ENCODE measurements at regions not wholly inside any gene's neighbourhood (a gene's known extent, or its start where the extent isn't known, plus 50 kb on each side); places are given as distances from the start of the nearest gene placed in this dataset.

DNA sequence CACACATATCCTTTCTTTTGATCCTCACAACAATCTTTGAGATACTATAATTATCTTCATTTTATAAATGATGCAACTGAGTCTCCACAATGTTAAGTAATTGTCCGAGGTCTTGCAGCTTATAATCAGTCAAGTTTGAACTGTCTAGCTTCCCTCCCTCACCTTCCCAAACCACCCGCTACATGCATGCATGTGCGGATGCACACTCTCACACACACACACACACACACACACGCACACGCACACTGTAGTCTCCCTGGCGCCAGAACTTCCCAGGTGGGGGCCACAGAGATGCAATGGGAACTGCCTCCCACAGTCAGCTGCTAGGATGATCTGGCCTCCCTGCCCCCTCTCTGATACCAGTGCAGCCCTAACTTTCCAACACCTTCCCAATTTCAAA is 501.3 kb downstream of the BUD13 start:
- Histone ChIP-seq H3K4me2 (ENCODE audit: low read length) (no peak overlapping the region), H3K79me2 (ENCODE audit: low read length) (no peaks in the 10 kb centered on the region), H3K4me1 (ENCODE audit: low read length) (no peaks in the 10 kb centered on the region), H3K36me3 (replicated peaks; ENCODE audit: low read depth, low read length) (no peaks in the 10 kb centered on the region), H3K9me3 (ENCODE audit: insufficient read depth, low read length) (no peaks in the 10 kb centered on the region), H3K4me3 (ENCODE audit: low read length) (no peak overlapping the region), H2AFZ (ENCODE audit: low read depth, low read length) (no peak overlapping the region), H3K27me3 (ENCODE audit: low read depth, low read length) (peaks cover 9% of the 10 kb centered on the region; the same call in 1 of the 2 replicates), H4K20me1 (ENCODE audit: insufficient read depth, low read length) (no peaks in the 10 kb centered on the region), H3K27ac (ENCODE audit: low read length) (no peak overlapping the region), H3K9ac (ENCODE audit: low read length) (no peak overlapping the region)
- TF ChIP-seq EZH2phosphoT487 (IDR thresholded peaks at IDR 0.05; ENCODE audit: low read depth) = no peak
- TF ChIP-seq, protein P1, sequence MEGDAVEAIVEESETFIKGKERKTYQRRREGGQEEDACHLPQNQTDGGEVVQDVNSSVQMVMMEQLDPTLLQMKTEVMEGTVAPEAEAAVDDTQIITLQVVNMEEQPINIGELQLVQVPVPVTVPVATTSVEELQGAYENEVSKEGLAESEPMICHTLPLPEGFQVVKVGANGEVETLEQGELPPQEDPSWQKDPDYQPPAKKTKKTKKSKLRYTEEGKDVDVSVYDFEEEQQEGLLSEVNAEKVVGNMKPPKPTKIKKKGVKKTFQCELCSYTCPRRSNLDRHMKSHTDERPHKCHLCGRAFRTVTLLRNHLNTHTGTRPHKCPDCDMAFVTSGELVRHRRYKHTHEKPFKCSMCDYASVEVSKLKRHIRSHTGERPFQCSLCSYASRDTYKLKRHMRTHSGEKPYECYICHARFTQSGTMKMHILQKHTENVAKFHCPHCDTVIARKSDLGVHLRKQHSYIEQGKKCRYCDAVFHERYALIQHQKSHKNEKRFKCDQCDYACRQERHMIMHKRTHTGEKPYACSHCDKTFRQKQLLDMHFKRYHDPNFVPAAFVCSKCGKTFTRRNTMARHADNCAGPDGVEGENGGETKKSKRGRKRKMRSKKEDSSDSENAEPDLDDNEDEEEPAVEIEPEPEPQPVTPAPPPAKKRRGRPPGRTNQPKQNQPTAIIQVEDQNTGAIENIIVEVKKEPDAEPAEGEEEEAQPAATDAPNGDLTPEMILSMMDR (IDR thresholded peaks at IDR 0.05; ENCODE audit: low read depth, low read length) = no peak

DNA sequence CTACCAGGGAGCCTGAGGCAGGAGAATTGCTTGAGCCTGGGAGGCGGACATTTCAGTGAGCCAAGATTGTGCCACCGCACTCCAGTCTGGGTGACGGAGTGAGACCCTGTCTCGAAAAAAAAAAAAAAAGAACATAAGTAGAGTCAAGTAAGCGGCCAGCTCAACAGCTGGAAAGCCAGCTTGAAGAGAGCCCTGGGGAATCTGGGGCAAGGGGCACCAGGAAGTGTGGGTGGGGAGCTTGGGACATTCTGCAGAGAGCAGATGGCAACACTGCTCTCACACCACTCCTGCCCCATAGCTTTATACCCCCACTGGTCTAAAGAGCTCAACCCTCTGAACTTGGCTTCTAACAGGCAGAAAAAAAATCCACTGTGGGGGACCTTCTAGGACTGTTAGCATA is 505.6 kb downstream of the BUD13 start:
- Histone ChIP-seq H3K36me3 (replicated peaks; ENCODE audit: low read depth, low read length) (no peaks in the 10 kb centered on the region), H3K4me1 (ENCODE audit: low read length) (no peaks in the 10 kb centered on the region), H3K79me2 (ENCODE audit: low read length) (no peaks in the 10 kb centered on the region), H3K4me3 (ENCODE audit: low read length) (no peak overlapping the region), H2AFZ (ENCODE audit: low read depth, low read length) (no peak overlapping the region), H4K20me1 (ENCODE audit: insufficient read depth, low read length) (no peaks in the 10 kb centered on the region), H3K9ac (ENCODE audit: low read length) (no peak overlapping the region), H3K27ac (ENCODE audit: low read length) (no peak overlapping the region), H3K27me3 (ENCODE audit: low read depth, low read length) (peaks cover 45% of the 10 kb centered on the region), H3K9me3 (ENCODE audit: insufficient read depth, low read length) (no peaks in the 10 kb centered on the region), H3K4me2 (ENCODE audit: low read length) (no peak overlapping the region)
- no peak for TF ChIP-seq EZH2phosphoT487 (IDR thresholded peaks at IDR 0.05; ENCODE audit: low read depth)
- TF ChIP-seq, protein P1 (IDR thresholded peaks at IDR 0.05; ENCODE audit: low read depth, low read length) = no peak

DNA sequence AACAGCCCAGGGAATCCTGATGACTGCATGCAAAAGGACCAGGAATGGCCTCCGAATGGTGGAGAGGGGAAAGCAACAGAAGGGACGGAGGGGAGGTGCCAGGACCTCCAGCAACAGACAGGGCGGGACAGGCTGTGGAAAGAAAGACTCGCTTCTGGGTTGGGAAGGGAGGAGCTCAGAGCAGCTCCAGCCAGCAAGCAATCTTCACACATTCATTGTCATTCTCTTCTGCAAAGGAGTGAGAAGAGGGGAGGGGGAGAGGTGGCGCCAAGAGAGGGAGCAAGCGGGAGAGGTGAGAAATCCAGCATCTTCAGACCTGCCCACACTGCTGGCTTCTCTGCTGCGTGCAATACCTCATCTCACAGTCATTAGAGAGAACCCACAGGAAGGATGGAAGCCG is 509.0 kb downstream of the BUD13 start:
- Histone ChIP-seq H3K9ac (ENCODE audit: low read length) (no peak overlapping the region), H4K20me1 (ENCODE audit: insufficient read depth, low read length) (no peaks in the 10 kb centered on the region)

DNA sequence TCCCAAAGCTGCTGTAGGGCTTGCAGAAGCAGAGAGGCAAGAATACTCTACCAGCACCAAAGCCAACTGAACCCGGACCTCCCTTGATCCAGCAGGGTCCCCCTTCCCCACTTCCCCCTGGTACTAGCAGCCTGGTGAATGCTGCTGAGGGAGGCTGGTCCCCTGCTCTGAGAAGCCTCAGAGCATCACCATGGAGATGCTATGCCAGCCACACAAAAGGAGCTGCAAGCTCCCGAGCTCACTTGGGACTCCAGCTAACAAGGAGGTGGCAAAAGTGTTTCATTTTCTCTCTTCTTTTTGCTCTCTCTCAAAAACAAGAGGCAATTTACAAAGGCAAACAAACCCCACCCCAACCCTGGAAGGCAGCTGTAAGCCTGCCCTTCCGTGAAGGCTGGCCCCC is 509.8 kb downstream of the BUD13 start:
- Histone ChIP-seq H3K27me3 (ENCODE audit: low read depth, low read length) (peaks cover 52% of the 10 kb centered on the region), H3K4me1 (ENCODE audit: low read length) (peaks cover 4% of the 10 kb centered on the region; the same call in 1 of the 2 replicates), H4K20me1 (ENCODE audit: insufficient read depth, low read length) (no peaks in the 10 kb centered on the region), H3K9ac (ENCODE audit: low read length) (no peak overlapping the region), H2AFZ (ENCODE audit: low read depth, low read length) (no peak overlapping the region), H3K9me3 (ENCODE audit: insufficient read depth, low read length) (no peaks in the 10 kb centered on the region), H3K4me2 (ENCODE audit: low read length) (no peak overlapping the region), H3K27ac (ENCODE audit: low read length) (no peak overlapping the region), H3K4me3 (ENCODE audit: low read length) (no peak overlapping the region), H3K36me3 (replicated peaks; ENCODE audit: low read depth, low read length) (no peaks in the 10 kb centered on the region), H3K79me2 (ENCODE audit: low read length) (no peaks in the 10 kb centered on the region)
- TF ChIP-seq, protein P1 (IDR thresholded peaks at IDR 0.05; ENCODE audit: low read depth, low read length) = no peak
- no peak for TF ChIP-seq EZH2phosphoT487 (IDR thresholded peaks at IDR 0.05; ENCODE audit: low read depth)

More for the DNA sequence above, 509.0 kb downstream of the BUD13 start:
- Histone ChIP-seq H3K4me3 (ENCODE audit: low read length) (no peak overlapping the region), H3K4me1 (ENCODE audit: low read length) (peaks cover 4% of the 10 kb centered on the region; the same call in 1 of the 2 replicates), H3K79me2 (ENCODE audit: low read length) (no peaks in the 10 kb centered on the region), H3K27ac (ENCODE audit: low read length) (no peak overlapping the region), H2AFZ (ENCODE audit: low read depth, low read length) (no peak overlapping the region), H3K9me3 (ENCODE audit: insufficient read depth, low read length) (no peaks in the 10 kb centered on the region), H3K27me3 (ENCODE audit: low read depth, low read length) (peaks cover 53% of the 10 kb centered on the region), H3K4me2 (ENCODE audit: low read length) (no peak overlapping the region), H3K36me3 (replicated peaks; ENCODE audit: low read depth, low read length) (no peaks in the 10 kb centered on the region)
- TF ChIP-seq EZH2phosphoT487 (IDR thresholded peaks at IDR 0.05; ENCODE audit: low read depth) = no peak
- TF ChIP-seq, protein P1 (IDR thresholded peaks at IDR 0.05; ENCODE audit: low read depth, low read length) = no peak

All from OCI-LY3 (cell line).